HUES48 (cell line): ENCODE measurements at regions not wholly inside any gene's neighbourhood (a gene's known extent, or its start where the extent isn't known, plus 50 kb on each side); places are given as distances from the start of the nearest gene placed in this dataset.
"Not testable (repeated sequence)": the region's sequence is repeated elsewhere in the genome, so short reads cannot be mapped to it uniquely, and the experiment has no call there.

Experiments
- H3K27ac ChIP-seq: one replicate; pipeline ENCODE4 v1.7.0; 2013; ENCODE audit warnings: low read depth, low read length, inconsistent platforms
- H3K27me3 ChIP-seq: 2 replicates; pipeline ENCODE4 v1.6.1; 2013; ENCODE audit warnings: mild to moderate bottlenecking, low read length; ENCODE audit not compliant: control insufficient read depth, insufficient read depth
- H3K36me3 ChIP-seq: 2 replicates; pipeline ENCODE4 v1.6.1; 2013; ENCODE audit warnings: low read length; ENCODE audit not compliant: control insufficient read depth, insufficient read depth
- H3K4me1 ChIP-seq: 2 replicates; pipeline ENCODE4 v1.6.1; 2013; ENCODE audit warnings: mild to moderate bottlenecking, low read length; ENCODE audit not compliant: control insufficient read depth, insufficient read depth
- H3K4me3 ChIP-seq: 2 replicates; pipeline ENCODE4 v1.5.1; 2013; ENCODE audit warnings: mild to moderate bottlenecking, low read depth, low read length
- H3K9ac ChIP-seq: 2 replicates; pipeline ENCODE4 v1.6.1; 2013; ENCODE audit warnings: mild to moderate bottlenecking, low read depth, low read length, moderate library complexity
- H3K9me3 ChIP-seq: 2 replicates; pipeline ENCODE4 v1.6.1; 2013; ENCODE audit warnings: low read length; ENCODE audit not compliant: control insufficient read depth, insufficient read depth

GRCh38 chr4:14169940-14170339 lies 542.4 kb upstream of the BOD1L1 start:
- not testable (repeated sequence) for H3K9ac ChIP-seq, H3K4me3 ChIP-seq, H3K27me3 ChIP-seq, H3K9me3 ChIP-seq, H3K36me3 ChIP-seq
- Histone ChIP-seq H3K4me1 (peaks cover 20% of the 10 kb centered on the region), H3K27ac (peak overlapping the region; percentile 50)

- Histone ChIP-seq H3K9ac (no peak overlapping the region), H3K4me3 (no peak overlapping the region), H3K9me3 (no peaks in the 10 kb centered on the region), H3K4me1 (peaks cover 29% of the 10 kb centered on the region), H3K27me3 (no peaks in the 10 kb centered on the region), H3K36me3 (no peaks in the 10 kb centered on the region), H3K27ac (no peak overlapping the region)
These were observed 549.1 kb upstream of the BOD1L1 start for GRCh38 chr4:14176613-14177012.

GRCh38 chr4:14177987-14178386 lies 550.5 kb upstream of the BOD1L1 start:
- H3K9ac ChIP-seq = no peak overlapping the region
- H3K9me3 ChIP-seq = no peaks in the 10 kb centered on the region
- H3K36me3 ChIP-seq = no peaks in the 10 kb centered on the region
- H3K27me3 ChIP-seq = no peaks in the 10 kb centered on the region
- H3K4me3 ChIP-seq = no peak overlapping the region
- peak overlapping the region; percentile 66 for H3K27ac ChIP-seq
- H3K4me1 ChIP-seq = peaks cover 29% of the 10 kb centered on the region

GRCh38 chr4:14178421-14178820 lies 550.9 kb upstream of the BOD1L1 start:
- no peaks in the 10 kb centered on the region for H3K27me3 ChIP-seq
- H3K27ac ChIP-seq = peak overlapping the region; percentile 66
- H3K9ac ChIP-seq = no peak overlapping the region
- no peak overlapping the region for H3K4me3 ChIP-seq
- H3K4me1 ChIP-seq = peaks cover 29% of the 10 kb centered on the region
- no peaks in the 10 kb centered on the region for H3K36me3 ChIP-seq
- H3K9me3 ChIP-seq = no peaks in the 10 kb centered on the region

- Histone ChIP-seq H3K27me3 (no peaks in the 10 kb centered on the region), H3K36me3 (no peaks in the 10 kb centered on the region), H3K4me1 (peaks cover 29% of the 10 kb centered on the region), H3K9ac (no peak overlapping the region), H3K9me3 (no peaks in the 10 kb centered on the region), H3K27ac (no peak overlapping the region), H3K4me3 (no peak overlapping the region)
These were observed 552.6 kb upstream of the BOD1L1 start for GRCh38 chr4:14180166-14180565.

GRCh38 chr4:14180983-14181601 lies 553.6 kb upstream of the BOD1L1 start:
- peaks cover 26% of the 10 kb centered on the region for H3K4me1 ChIP-seq
- no peaks in the 10 kb centered on the region for H3K9me3 ChIP-seq
- H3K4me3 ChIP-seq = no peak overlapping the region
- H3K27me3 ChIP-seq = no peaks in the 10 kb centered on the region
- H3K36me3 ChIP-seq = no peaks in the 10 kb centered on the region
- H3K27ac ChIP-seq = peak overlapping the region; percentile 9
- no peak overlapping the region for H3K9ac ChIP-seq

- no peaks in the 10 kb centered on the region for H3K9me3 ChIP-seq
- H3K4me3 ChIP-seq = no peak overlapping the region
- H3K36me3 ChIP-seq = no peaks in the 10 kb centered on the region
- no peak overlapping the region for H3K9ac ChIP-seq
- no peaks in the 10 kb centered on the region for H3K27me3 ChIP-seq
- no peak overlapping the region for H3K27ac ChIP-seq
- H3K4me1 ChIP-seq = peaks cover 22% of the 10 kb centered on the region
These were observed 554.6 kb upstream of the BOD1L1 start for GRCh38 chr4:14182148-14182547.

GRCh38 chr4:14184265-14184664 lies 556.7 kb upstream of the BOD1L1 start:
- Histone ChIP-seq H3K4me3 (no peak overlapping the region), H3K27ac (no peak overlapping the region), H3K9ac (no peak overlapping the region), H3K27me3 (no peaks in the 10 kb centered on the region), H3K36me3 (no peaks in the 10 kb centered on the region), H3K4me1 (peaks cover 7% of the 10 kb centered on the region), H3K9me3 (no peaks in the 10 kb centered on the region)

GRCh38 chr4:14184767-14185166 lies 557.2 kb upstream of the BOD1L1 start:
- no peak overlapping the region for H3K9ac ChIP-seq
- no peak overlapping the region for H3K27ac ChIP-seq
- no peak overlapping the region for H3K4me3 ChIP-seq
- peaks cover 7% of the 10 kb centered on the region for H3K4me1 ChIP-seq
- H3K9me3 ChIP-seq = no peaks in the 10 kb centered on the region
- H3K36me3 ChIP-seq = no peaks in the 10 kb centered on the region
- H3K27me3 ChIP-seq = no peaks in the 10 kb centered on the region

- Histone ChIP-seq H3K9me3 (no peaks in the 10 kb centered on the region), H3K4me1 (no peaks in the 10 kb centered on the region), H3K4me3 (no peak overlapping the region), H3K9ac (no peak overlapping the region), H3K27me3 (no peaks in the 10 kb centered on the region), H3K27ac (no peak overlapping the region), H3K36me3 (no peaks in the 10 kb centered on the region)
These were observed 560.7 kb upstream of the BOD1L1 start for GRCh38 chr4:14188214-14188613.

GRCh38 chr4:14193601-14194000 lies 566.1 kb upstream of the BOD1L1 start:
- Histone ChIP-seq H3K9me3 (no peaks in the 10 kb centered on the region), H3K4me3 (no peak overlapping the region), H3K27ac (no peak overlapping the region), H3K27me3 (no peaks in the 10 kb centered on the region), H3K36me3 (no peaks in the 10 kb centered on the region), H3K4me1 (no peaks in the 10 kb centered on the region; the same call in 1 of the 2 replicates), H3K9ac (no peak overlapping the region)
